ENCODE measurements at regions not wholly inside any gene's neighbourhood (a gene's known extent, or its start where the extent isn't known, plus 50 kb on each side); places are given as distances from the start of the nearest gene placed in this dataset.

- Mint-ChIP-seq H3K4me1 (ENCODE audit: low read depth in 2 of 2) (no peaks in the 10 kb centered on the region), H3K9me3 (peaks cover 0 to 2% of the 10 kb centered on the region in 2 donors), H3K27ac (no peak overlapping the region), H3K27me3 (peaks cover 12 to 28% of the 10 kb centered on the region in 2 donors), H3K36me3 (ENCODE audit: insufficient read depth) (no peaks in the 10 kb centered on the region), H3K4me3 (no peak overlapping the region)
- no peak for ATAC-seq (replicated peaks)
- no peak for DNase-seq
These were observed 333.5 kb downstream of the BUD13 start for GRCh38 chr11:116439361-116439677.

GRCh38 chr11:116438651-116439360, 334.0 kb downstream of the BUD13 start:
- Mint-ChIP-seq H3K4me1 (ENCODE audit: low read depth in 2 of 2) (no peaks in the 10 kb centered on the region), H3K36me3 (ENCODE audit: insufficient read depth) (no peaks in the 10 kb centered on the region), H3K9me3 (peaks cover 0 to 2% of the 10 kb centered on the region in 2 donors), H3K4me3 (no peak overlapping the region), H3K27me3 (peaks cover 12 to 28% of the 10 kb centered on the region in 2 donors), H3K27ac (no peak overlapping the region)
- no peak for DNase-seq
- no peak for ATAC-seq (replicated peaks)

- Mint-ChIP-seq H3K36me3 (ENCODE audit: insufficient read depth) (no peaks in the 10 kb centered on the region), H3K9me3 (peaks cover 3 to 5% of the 10 kb centered on the region in 2 donors)
- DNase-seq: no peak
These were observed 337.8 kb downstream of the BUD13 start for GRCh38 chr11:116434986-116435385.

GRCh38 chr11:116432301-116432700, 340.5 kb downstream of the BUD13 start:
- no peak overlapping the region for H3K27ac Mint-ChIP-seq
- no peak overlapping the region for H3K4me3 Mint-ChIP-seq
- no peaks in the 10 kb centered on the region for H3K36me3 Mint-ChIP-seq (ENCODE audit: insufficient read depth)
- ATAC-seq (replicated peaks) (no peak), DNase-seq (no peak)
- H3K27me3 Mint-ChIP-seq: peaks cover 28 to 61% of the 10 kb centered on the region in 2 donors
- H3K9me3 Mint-ChIP-seq: peaks cover 1 to 5% of the 10 kb centered on the region in 2 donors
- H3K4me1 Mint-ChIP-seq (ENCODE audit: low read depth in 2 of 2): no peaks in the 10 kb centered on the region

More at GRCh38 chr11:116434986-116435385, 337.8 kb downstream of the BUD13 start:
- ATAC-seq (replicated peaks): no peak
- no peak overlapping the region for H3K4me3 Mint-ChIP-seq
- peaks cover 19 to 41% of the 10 kb centered on the region in 2 donors for H3K27me3 Mint-ChIP-seq
- H3K27ac Mint-ChIP-seq: no peak overlapping the region
- H3K4me1 Mint-ChIP-seq (ENCODE audit: low read depth in 2 of 2): no peaks in the 10 kb centered on the region

GRCh38 chr11:116431842-116432241, 340.9 kb downstream of the BUD13 start:
- Mint-ChIP-seq H3K9me3 (peaks cover 1 to 5% of the 10 kb centered on the region in 2 donors), H3K27ac (no peak overlapping the region), H3K4me1 (ENCODE audit: low read depth in 2 of 2) (no peaks in the 10 kb centered on the region), H3K27me3 (peaks cover 26 to 60% of the 10 kb centered on the region in 2 donors), H3K4me3 (no peak overlapping the region), H3K36me3 (ENCODE audit: insufficient read depth) (no peaks in the 10 kb centered on the region)
- no peak for DNase-seq
- ATAC-seq (replicated peaks): no peak

GRCh38 chr11:116428638-116428975, 344.2 kb downstream of the BUD13 start:
- Mint-ChIP-seq H3K27ac (no peak overlapping the region), H3K36me3 (ENCODE audit: insufficient read depth) (no peaks in the 10 kb centered on the region), H3K27me3 (peaks cover 31 to 50% of the 10 kb centered on the region in 2 donors), H3K4me1 (ENCODE audit: low read depth in 2 of 2) (no peaks in the 10 kb centered on the region), H3K9me3 (peaks cover 1 to 5% of the 10 kb centered on the region in 2 donors), H3K4me3 (no peak overlapping the region)
- ATAC-seq (replicated peaks) (no peak), DNase-seq (no peak)

GRCh38 chr11:116427903-116428637, 344.7 kb downstream of the BUD13 start:
- ATAC-seq (replicated peaks): no peak
- no peaks in the 10 kb centered on the region for H3K36me3 Mint-ChIP-seq (ENCODE audit: insufficient read depth)
- H3K9me3 Mint-ChIP-seq: peaks cover 1 to 5% of the 10 kb centered on the region in 2 donors
- peaks cover 32 to 56% of the 10 kb centered on the region in 2 donors for H3K27me3 Mint-ChIP-seq
- H3K27ac Mint-ChIP-seq: no peak overlapping the region
- H3K4me1 Mint-ChIP-seq (ENCODE audit: low read depth in 2 of 2): no peaks in the 10 kb centered on the region
- H3K4me3 Mint-ChIP-seq: no peak overlapping the region
- no peak for DNase-seq

- H3K9me3 Mint-ChIP-seq: peaks cover 1 to 4% of the 10 kb centered on the region in 2 donors
- H3K36me3 Mint-ChIP-seq (ENCODE audit: insufficient read depth): no peaks in the 10 kb centered on the region
- H3K4me3 Mint-ChIP-seq: no peak overlapping the region
- ATAC-seq (replicated peaks) (no peak), DNase-seq (no peak)
- no peak overlapping the region for H3K27ac Mint-ChIP-seq
- H3K4me1 Mint-ChIP-seq (ENCODE audit: low read depth in 2 of 2): no peaks in the 10 kb centered on the region
- peaks cover 30 to 58% of the 10 kb centered on the region in 2 donors for H3K27me3 Mint-ChIP-seq
These were observed 345.4 kb downstream of the BUD13 start for GRCh38 chr11:116427337-116427902.

- no peaks in the 10 kb centered on the region for H3K36me3 Mint-ChIP-seq (ENCODE audit: insufficient read depth)
- no peaks in the 10 kb centered on the region for H3K4me1 Mint-ChIP-seq (ENCODE audit: low read depth in 2 of 2)
- H3K27me3 Mint-ChIP-seq: peaks cover 30 to 58% of the 10 kb centered on the region in 2 donors
- H3K27ac Mint-ChIP-seq: no peak overlapping the region
- DNase-seq (no peak), ATAC-seq (replicated peaks) (no peak)
- no peak overlapping the region for H3K4me3 Mint-ChIP-seq
- H3K9me3 Mint-ChIP-seq: no peaks in the 10 kb centered on the region
These were observed 346.0 kb downstream of the BUD13 start for GRCh38 chr11:116426761-116427160.

GRCh38 chr11:116424615-116425261, 348.0 kb downstream of the BUD13 start:
- Mint-ChIP-seq H3K27ac (no peak overlapping the region), H3K4me1 (ENCODE audit: low read depth in 2 of 2) (no peaks in the 10 kb centered on the region), H3K27me3 (peaks cover 38 to 76% of the 10 kb centered on the region in 2 donors), H3K9me3 (no peaks in the 10 kb centered on the region), H3K4me3 (no peak overlapping the region), H3K36me3 (ENCODE audit: insufficient read depth) (no peaks in the 10 kb centered on the region)
- ATAC-seq (replicated peaks) (no peak), DNase-seq (no peak)

- Mint-ChIP-seq H3K4me1 (ENCODE audit: low read depth in 2 of 2) (no peaks in the 10 kb centered on the region), H3K27me3 (peaks cover 37 to 76% of the 10 kb centered on the region in 2 donors), H3K9me3 (no peaks in the 10 kb centered on the region), H3K36me3 (ENCODE audit: insufficient read depth) (no peaks in the 10 kb centered on the region), H3K27ac (no peak overlapping the region), H3K4me3 (no peak overlapping the region)
- ATAC-seq (replicated peaks) (no peak), DNase-seq (no peak)
These were observed 349.7 kb downstream of the BUD13 start for GRCh38 chr11:116422956-116423600.

GRCh38 chr11:116422556-116422955, 350.2 kb downstream of the BUD13 start:
- peaks cover 37 to 76% of the 10 kb centered on the region in 2 donors for H3K27me3 Mint-ChIP-seq
- ATAC-seq (replicated peaks) (no peak), DNase-seq (no peak)
- H3K27ac Mint-ChIP-seq: no peak overlapping the region
- H3K36me3 Mint-ChIP-seq (ENCODE audit: insufficient read depth): no peaks in the 10 kb centered on the region
- H3K9me3 Mint-ChIP-seq: no peaks in the 10 kb centered on the region
- H3K4me3 Mint-ChIP-seq: no peak overlapping the region
- no peaks in the 10 kb centered on the region for H3K4me1 Mint-ChIP-seq (ENCODE audit: low read depth in 2 of 2)

- Mint-ChIP-seq H3K4me1 (ENCODE audit: low read depth in 2 of 2) (no peaks in the 10 kb centered on the region), H3K4me3 (no peak overlapping the region), H3K36me3 (ENCODE audit: insufficient read depth) (no peaks in the 10 kb centered on the region), H3K27me3 (peaks cover 38 to 78% of the 10 kb centered on the region in 2 donors), H3K9me3 (no peaks in the 10 kb centered on the region), H3K27ac (no peak overlapping the region)
- ATAC-seq (replicated peaks) (no peak), DNase-seq (no peak)
These were observed 351.1 kb downstream of the BUD13 start for GRCh38 chr11:116421529-116422185.

All from effector memory CD8-positive, alpha-beta T cell (primary cell).